HEK293T (cell line): ENCODE measurements at regions not wholly inside any gene's neighbourhood (a gene's known extent, or its start where the extent isn't known, plus 50 kb on each side); places are given as distances from the start of the nearest gene placed in this dataset.

Source experiments
- ARNT ChIP-seq: fragments of 450-650 bp; IDR thresholded peaks from 2 replicates; pipeline ENCODE4 v1.6.1; 2017; ENCODE audit warnings: mild to moderate bottlenecking
- BHLHE40 ChIP-seq: fragments of 450-650 bp; IDR thresholded peaks from 2 replicates; pipeline ENCODE4 v1.6.1; 2016; ENCODE audit warnings: mild to moderate bottlenecking, moderate library complexity, borderline replicate concordance
- ELF4 ChIP-seq: fragments of 450-650 bp; IDR thresholded peaks from 2 replicates; pipeline ENCODE4 v1.6.1; 2017; ENCODE audit warnings: antibody characterized with exemption
- FOXA1 ChIP-seq: fragments of 450-650 bp; IDR thresholded peaks from 2 replicates; pipeline ENCODE4 v1.6.1; 2016; ENCODE audit warnings: mild to moderate bottlenecking
- FOXK2 ChIP-seq: fragments of 450-650 bp; IDR thresholded peaks from 2 replicates; pipeline ENCODE4 v1.6.1; 2016; ENCODE audit warnings: mild to moderate bottlenecking
- FOXM1 ChIP-seq: fragments of 450-650 bp; IDR thresholded peaks from 2 replicates; pipeline ENCODE4 v1.6.1; 2017; ENCODE audit warnings: mild to moderate bottlenecking, borderline replicate concordance
- HDGF ChIP-seq: fragments of 450-650 bp; IDR thresholded peaks from 2 replicates; pipeline ENCODE4 v1.6.1; 2017; ENCODE audit warnings: antibody characterized with exemption, borderline replicate concordance
- SP1 ChIP-seq: fragments of 450-650 bp; IDR thresholded peaks from 2 replicates; pipeline ENCODE4 v1.6.1; 2017
- SUZ12 ChIP-seq: fragments of 450-650 bp; IDR thresholded peaks from 2 replicates; pipeline ENCODE4 v1.6.1; 2016; ENCODE audit warnings: mild to moderate bottlenecking

DNA sequence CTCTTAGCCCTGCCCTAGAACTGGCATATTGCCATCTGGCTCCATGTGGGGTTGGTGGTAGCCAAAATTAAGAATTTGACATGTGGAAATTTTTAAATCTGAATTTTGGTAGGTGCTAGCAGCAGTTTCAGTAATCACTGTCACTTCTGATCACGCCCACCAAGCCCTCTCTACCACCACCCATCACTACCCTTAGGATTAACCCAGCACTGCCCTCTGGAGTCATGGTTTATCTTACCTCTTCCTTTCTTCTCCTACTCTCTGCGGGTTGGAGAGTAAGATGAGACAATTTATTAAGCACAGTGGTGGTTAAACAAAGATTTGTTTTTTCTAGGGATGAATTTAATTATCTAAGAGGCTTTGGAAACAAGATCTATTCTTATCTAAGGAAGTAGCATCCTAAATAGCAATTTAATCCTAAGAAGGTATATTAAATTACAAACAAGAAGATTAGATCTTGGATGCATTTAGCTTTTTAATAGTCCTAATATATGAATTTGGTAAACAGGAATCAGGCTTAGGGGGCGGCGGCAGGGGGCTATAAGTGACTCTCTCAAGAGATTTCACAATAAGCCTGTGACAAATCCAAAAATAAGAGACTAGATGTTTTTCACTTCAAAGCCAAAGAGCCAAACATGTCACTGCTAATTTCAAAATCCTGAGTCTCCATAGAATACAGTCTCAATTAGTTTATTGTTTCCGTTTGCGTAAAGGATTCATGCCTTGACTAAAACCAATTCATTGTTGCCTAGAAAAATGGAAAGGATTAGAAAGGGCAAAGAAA lies 498.4 kb upstream of the UBE2E2 start:
- TF ChIP-seq FOXM1 (no peak), BHLHE40 (no peak), ELF4 (no peak), FOXA1 (no peak), FOXK2 (no peak), SP1 (no peak), HDGF (no peak), SUZ12 (no peak), ARNT (no peak)
